C4-2B (cell line): ENCODE measurements at regions not wholly inside any gene's neighbourhood (a gene's known extent, or its start where the extent isn't known, plus 50 kb on each side); places are given as distances from the start of the nearest gene placed in this dataset.

Experiments
- H3K27ac ChIP-seq: fragments of 450-650 bp; 2 replicates; pipeline ENCODE4 v1.5.1; 2017
- CTCF ChIP-seq: fragments of 450-650 bp; conservative IDR thresholded peaks from 2 replicates; pipeline ENCODE4 v1.5.1; 2017; ENCODE audit warnings: mild to moderate bottlenecking
- ZFX ChIP-seq: fragments of 450-650 bp; IDR thresholded peaks from 2 replicates; pipeline ENCODE4 v1.6.1; 2017

GRCh38 chr9:13503599-13503998 is 224.1 kb upstream of the MPDZ start:
- no peak overlapping the region for H3K27ac ChIP-seq
- TF ChIP-seq CTCF, result no peak
- TF ChIP-seq ZFX, result no peak

GRCh38 chr9:13502484-13502883 is 223.0 kb upstream of the MPDZ start:
- no peak overlapping the region for H3K27ac ChIP-seq
- no peak for TF ChIP-seq CTCF
- no peak for TF ChIP-seq ZFX

- no peak overlapping the region for H3K27ac ChIP-seq
Observed at GRCh38 chr9:13501018-13501417, 221.5 kb upstream of the MPDZ start.

DNA sequence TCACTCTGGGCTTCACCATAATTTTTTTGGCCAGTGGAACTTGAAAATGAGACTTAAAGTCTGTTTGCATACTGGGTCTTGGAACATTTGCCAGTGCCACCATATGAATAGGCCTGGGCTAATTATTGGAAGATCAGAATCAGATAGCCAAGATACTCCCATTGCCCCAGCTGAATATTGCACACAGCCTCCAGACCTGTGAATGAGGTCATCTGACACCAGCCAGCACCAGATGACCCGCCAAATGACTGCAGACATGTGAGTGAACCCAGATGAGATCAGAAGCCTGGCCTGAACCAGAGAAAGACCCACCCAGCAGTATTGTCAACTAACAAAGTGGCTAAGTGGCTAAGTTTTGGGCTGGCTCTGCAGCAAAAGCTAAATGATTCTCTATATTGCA is 220.5 kb upstream of the MPDZ start:
- TF ChIP-seq CTCF, result no peak
- no peak for TF ChIP-seq ZFX
- no peak overlapping the region for H3K27ac ChIP-seq

More at GRCh38 chr9:13501018-13501417, 221.5 kb upstream of the MPDZ start:
- TF ChIP-seq ZFX, result no peak
- no peak for TF ChIP-seq CTCF

DNA sequence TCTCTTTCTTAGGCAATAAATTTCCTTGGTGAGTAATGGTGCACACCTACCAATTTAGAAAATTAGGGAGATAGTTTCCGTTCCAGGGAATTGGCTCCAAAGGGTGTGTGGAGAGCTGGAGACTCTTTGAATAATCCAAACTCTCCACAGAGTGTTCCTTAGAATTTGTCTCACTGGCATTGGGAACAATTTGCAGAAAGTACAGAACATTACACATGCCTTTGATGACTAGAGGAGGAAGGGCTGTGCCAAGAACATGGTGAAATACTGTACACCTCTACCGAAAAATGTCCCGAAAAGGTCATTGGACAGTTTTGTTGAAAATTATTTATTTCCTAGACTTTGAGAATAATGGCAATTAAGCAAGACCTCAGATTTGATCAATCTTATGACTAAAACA is 214.2 kb upstream of the MPDZ start:
- H3K27ac ChIP-seq, result no peak overlapping the region

DNA sequence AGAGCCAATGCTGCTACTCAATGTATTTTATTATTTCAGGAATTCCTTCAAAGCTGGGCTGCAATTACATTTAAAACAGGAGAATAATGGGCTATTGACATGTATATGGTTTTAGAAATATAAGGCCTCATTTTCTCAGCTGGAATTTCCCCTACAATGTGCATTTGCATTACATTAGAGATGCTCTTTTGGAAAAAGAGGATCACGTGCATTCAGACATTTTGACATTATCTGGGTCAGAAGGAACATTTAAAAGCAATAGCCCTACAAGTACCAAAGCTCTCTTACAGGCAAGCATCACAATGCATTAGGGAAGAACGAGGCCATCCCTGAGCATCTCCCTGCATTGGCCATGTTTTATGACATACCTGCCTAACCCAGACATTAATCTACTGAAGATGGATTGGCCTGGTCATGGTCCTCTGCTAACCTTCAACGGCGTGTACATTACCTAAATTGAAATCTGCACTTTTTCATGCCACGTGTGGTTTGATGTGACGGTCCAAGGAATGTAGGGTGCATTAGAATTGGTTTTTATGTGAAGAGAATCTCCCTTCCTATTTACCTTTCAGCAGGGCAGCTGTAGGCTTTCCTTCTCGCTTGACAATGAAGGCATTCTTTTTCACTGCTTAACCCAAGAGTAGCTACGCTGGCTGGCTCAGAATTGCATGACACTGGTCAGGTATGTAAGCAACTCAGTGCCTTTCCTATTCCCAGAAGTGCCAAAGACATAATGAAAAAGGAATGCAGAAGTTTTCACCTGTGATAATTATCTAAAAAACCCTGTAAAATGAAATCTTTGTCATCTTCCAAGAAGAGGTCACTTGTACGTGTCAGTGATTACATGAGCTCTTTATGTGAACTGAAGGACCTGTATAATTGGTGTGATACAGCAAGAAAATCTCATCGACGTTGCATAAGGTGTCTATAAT is 212.3 kb upstream of the MPDZ start:
- no peak for TF ChIP-seq ZFX
- no peak for TF ChIP-seq CTCF
- no peak overlapping the region for H3K27ac ChIP-seq

More for the DNA sequence above, 214.2 kb upstream of the MPDZ start:
- no peak for TF ChIP-seq CTCF
- no peak for TF ChIP-seq ZFX

GRCh38 chr9:13491138-13491492 is 211.6 kb upstream of the MPDZ start:
- H3K27ac ChIP-seq, result no peak overlapping the region

More at GRCh38 chr9:13491138-13491492, 211.6 kb upstream of the MPDZ start:
- TF ChIP-seq CTCF (no peak), ZFX (no peak)
